ENCODE measurements at regions not wholly inside any gene's neighbourhood (a gene's known extent, or its start where the extent isn't known, plus 50 kb on each side); places are given as distances from the start of the nearest gene placed in this dataset.

DNA sequence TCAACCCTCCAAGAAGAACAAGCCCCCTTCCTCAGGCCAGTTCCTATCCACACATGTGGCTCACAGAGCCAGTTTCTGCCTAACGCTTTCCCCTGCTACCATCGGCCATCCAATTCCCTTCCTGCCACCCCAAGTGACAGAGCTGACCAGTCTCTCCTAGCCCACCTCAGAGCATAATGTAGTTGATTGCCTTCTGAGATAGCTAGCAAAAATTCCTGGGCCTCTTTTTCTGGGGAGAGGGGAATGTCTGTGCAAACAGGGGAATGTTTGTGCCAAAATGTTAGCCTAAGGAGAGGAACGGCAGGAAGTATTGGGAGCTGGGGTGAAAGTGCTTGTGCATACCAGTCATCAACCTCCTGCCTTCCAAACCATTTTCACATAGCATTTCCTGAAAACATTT is 157.0 kb downstream of the PJA2 start:
- TF ChIP-seq, protein P1, sequence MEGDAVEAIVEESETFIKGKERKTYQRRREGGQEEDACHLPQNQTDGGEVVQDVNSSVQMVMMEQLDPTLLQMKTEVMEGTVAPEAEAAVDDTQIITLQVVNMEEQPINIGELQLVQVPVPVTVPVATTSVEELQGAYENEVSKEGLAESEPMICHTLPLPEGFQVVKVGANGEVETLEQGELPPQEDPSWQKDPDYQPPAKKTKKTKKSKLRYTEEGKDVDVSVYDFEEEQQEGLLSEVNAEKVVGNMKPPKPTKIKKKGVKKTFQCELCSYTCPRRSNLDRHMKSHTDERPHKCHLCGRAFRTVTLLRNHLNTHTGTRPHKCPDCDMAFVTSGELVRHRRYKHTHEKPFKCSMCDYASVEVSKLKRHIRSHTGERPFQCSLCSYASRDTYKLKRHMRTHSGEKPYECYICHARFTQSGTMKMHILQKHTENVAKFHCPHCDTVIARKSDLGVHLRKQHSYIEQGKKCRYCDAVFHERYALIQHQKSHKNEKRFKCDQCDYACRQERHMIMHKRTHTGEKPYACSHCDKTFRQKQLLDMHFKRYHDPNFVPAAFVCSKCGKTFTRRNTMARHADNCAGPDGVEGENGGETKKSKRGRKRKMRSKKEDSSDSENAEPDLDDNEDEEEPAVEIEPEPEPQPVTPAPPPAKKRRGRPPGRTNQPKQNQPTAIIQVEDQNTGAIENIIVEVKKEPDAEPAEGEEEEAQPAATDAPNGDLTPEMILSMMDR (IDR thresholded peaks at IDR 0.05; ENCODE audit: unreplicated experiment) = no peak
- Mint-ChIP-seq H3K4me1 (ENCODE audit: unreplicated experiment) (no peaks in the 10 kb centered on the region), H3K27ac (ENCODE audit: unreplicated experiment) (no peak overlapping the region), H3K36me3 (ENCODE audit: low read depth, unreplicated experiment) (no peaks in the 10 kb centered on the region), H3K4me3 (ENCODE audit: unreplicated experiment) (no peak overlapping the region), H3K27me3 (ENCODE audit: unreplicated experiment) (peaks cover 8% of the 10 kb centered on the region), H3K9me3 (ENCODE audit: unreplicated experiment) (no peaks in the 10 kb centered on the region)
- DNase-seq (ENCODE audit: low spot score) = no peak

DNA sequence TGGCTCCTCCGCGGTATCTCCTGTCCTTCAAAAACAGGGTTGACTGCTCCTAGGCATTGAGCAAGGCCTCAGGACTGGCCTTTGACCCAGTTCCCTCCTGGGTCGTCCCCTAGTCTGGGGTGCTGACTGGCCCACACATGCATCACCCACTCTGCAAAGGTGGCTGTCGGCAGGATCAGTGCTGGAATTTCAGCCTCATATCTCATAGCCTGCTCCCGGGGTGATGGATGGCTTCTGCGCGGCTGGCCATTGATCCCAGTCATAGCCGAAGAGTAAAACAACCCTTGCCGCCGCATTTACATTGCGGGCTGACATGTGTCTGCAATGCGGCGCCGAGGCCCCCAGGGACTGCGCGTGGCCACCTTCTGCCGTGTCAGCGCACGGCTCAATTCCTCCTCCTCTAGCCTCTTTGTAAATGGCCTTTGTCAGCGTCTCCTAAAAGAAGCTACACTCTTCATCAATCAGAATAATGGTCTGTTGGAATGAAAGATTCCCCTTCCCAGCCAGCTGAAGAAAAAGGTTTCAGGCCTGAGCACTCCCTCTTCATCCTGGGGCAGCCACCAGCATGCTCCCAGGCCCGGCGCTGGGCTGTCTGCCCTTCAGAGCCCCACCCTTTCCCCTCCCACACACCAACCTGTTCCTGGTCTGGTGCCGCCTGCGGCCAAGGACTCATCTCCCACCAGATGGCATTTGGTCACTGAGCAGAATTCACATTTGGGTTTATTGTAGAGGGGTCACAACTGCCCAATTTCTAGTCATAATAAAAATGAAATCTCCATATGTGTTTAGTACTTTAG is 159.0 kb downstream of the PJA2 start:
- no peak for DNase-seq (ENCODE audit: low spot score)
- Mint-ChIP-seq H3K36me3 (ENCODE audit: low read depth, unreplicated experiment) (peaks cover 10% of the 10 kb centered on the region), H3K27me3 (ENCODE audit: unreplicated experiment) (peaks cover 8% of the 10 kb centered on the region)

DNA sequence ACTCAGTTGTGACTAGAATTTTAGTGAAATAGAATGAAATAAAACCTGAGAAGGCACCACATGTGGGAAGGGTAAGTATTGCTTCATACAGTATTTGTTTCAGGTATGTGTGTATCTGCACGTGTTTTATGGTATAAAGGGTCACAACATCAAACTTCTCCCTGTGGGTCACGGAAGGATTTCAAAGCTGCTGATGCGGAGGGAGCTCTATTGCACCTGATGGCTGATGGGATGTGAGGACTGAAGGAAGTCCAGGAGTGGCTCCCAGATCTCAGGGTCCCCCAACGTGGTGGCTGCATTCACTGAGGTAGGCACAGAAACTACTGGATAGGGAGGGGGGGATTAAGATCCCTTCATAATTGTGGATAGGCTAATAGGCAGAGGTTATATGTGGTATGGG is 159.7 kb downstream of the PJA2 start:
- Mint-ChIP-seq H3K4me3 (ENCODE audit: unreplicated experiment) (no peak overlapping the region), H3K27me3 (ENCODE audit: unreplicated experiment) (peaks cover 8% of the 10 kb centered on the region), H3K36me3 (ENCODE audit: low read depth, unreplicated experiment) (peaks cover 10% of the 10 kb centered on the region), H3K27ac (ENCODE audit: unreplicated experiment) (no peak overlapping the region), H3K4me1 (ENCODE audit: unreplicated experiment) (no peaks in the 10 kb centered on the region), H3K9me3 (ENCODE audit: unreplicated experiment) (no peaks in the 10 kb centered on the region)
- DNase-seq (ENCODE audit: low spot score) = no peak
- TF ChIP-seq, protein P1 (IDR thresholded peaks at IDR 0.05; ENCODE audit: unreplicated experiment) = no peak

More for the DNA sequence above, 159.0 kb downstream of the PJA2 start:
- TF ChIP-seq, protein P1 (IDR thresholded peaks at IDR 0.05; ENCODE audit: unreplicated experiment) = no peak
- no peaks in the 10 kb centered on the region for H3K9me3 Mint-ChIP-seq (ENCODE audit: unreplicated experiment)
- no peak overlapping the region for H3K27ac Mint-ChIP-seq (ENCODE audit: unreplicated experiment)
- no peak overlapping the region for H3K4me3 Mint-ChIP-seq (ENCODE audit: unreplicated experiment)
- H3K4me1 Mint-ChIP-seq (ENCODE audit: unreplicated experiment) = no peaks in the 10 kb centered on the region

DNA sequence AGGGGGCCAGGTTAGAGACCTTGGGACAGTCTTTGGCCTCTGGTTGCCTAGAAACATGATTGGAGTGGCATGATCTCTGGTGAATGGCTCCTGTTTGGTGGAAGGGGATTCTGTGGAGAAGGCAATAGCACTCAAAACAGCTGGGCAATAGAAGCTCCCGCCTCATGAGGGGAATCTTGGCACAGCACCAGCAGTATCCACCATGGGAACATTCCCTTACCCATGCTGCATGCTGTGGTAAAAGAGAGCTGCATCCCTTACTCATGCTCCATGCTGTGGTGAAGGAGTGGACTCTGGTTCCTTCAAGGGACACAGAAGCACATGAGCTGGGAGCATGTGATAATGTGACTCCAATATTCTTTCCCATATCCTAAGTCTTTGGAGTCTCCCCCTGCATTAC is 160.6 kb downstream of the PJA2 start:
- Mint-ChIP-seq H3K27ac (ENCODE audit: unreplicated experiment) (no peak overlapping the region), H3K4me1 (ENCODE audit: unreplicated experiment) (no peaks in the 10 kb centered on the region), H3K9me3 (ENCODE audit: unreplicated experiment) (no peaks in the 10 kb centered on the region), H3K4me3 (ENCODE audit: unreplicated experiment) (no peak overlapping the region), H3K27me3 (ENCODE audit: unreplicated experiment) (peaks cover 8% of the 10 kb centered on the region), H3K36me3 (ENCODE audit: low read depth, unreplicated experiment) (peaks cover 10% of the 10 kb centered on the region)
- TF ChIP-seq, protein P1 (IDR thresholded peaks at IDR 0.05; ENCODE audit: unreplicated experiment) = no peak
- no peak for DNase-seq (ENCODE audit: low spot score)

DNA sequence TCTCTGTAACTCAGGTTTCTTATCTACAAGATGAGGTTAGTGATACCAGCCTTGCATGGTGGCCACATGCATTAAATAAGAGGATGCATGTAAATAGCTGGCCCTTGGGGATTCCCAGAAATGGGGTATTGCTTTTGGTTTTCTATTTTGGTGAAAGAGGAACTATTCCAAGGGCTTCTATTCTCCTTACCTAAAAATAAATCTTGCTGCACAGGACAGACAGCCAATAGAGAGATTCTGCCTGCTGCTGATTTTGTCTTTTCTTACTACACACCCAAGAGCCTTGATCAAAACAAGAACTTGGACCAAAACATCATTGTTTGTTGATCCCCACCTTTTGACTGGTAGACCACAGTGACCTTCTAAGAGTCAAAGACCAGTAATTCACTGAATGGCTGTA is 161.8 kb downstream of the PJA2 start:
- H3K36me3 Mint-ChIP-seq (ENCODE audit: low read depth, unreplicated experiment) = peaks cover 10% of the 10 kb centered on the region
- peaks cover 6% of the 10 kb centered on the region for H3K27me3 Mint-ChIP-seq (ENCODE audit: unreplicated experiment)
- TF ChIP-seq, protein P1 (IDR thresholded peaks at IDR 0.05; ENCODE audit: unreplicated experiment) = no peak
- no peak overlapping the region for H3K4me3 Mint-ChIP-seq (ENCODE audit: unreplicated experiment)
- no peaks in the 10 kb centered on the region for H3K4me1 Mint-ChIP-seq (ENCODE audit: unreplicated experiment)
- no peak overlapping the region for H3K27ac Mint-ChIP-seq (ENCODE audit: unreplicated experiment)
- no peaks in the 10 kb centered on the region for H3K9me3 Mint-ChIP-seq (ENCODE audit: unreplicated experiment)
- no peak for DNase-seq (ENCODE audit: low spot score)
